Skin epidermis (tissue), 12 donors: ENCODE measurements at regions not wholly inside any gene's neighbourhood (a gene's known extent, or its start where the extent isn't known, plus 50 kb on each side); places are given as distances from the start of the nearest gene placed in this dataset.

Experiments
- H3K27ac ChIP-seq, 21 experiments: fragments of 200-600 bp; sonication (generic) in 11 of 21; one replicate each; pipeline ENCODE4 v1.5.0; 2020; ENCODE audit warnings: mild to moderate bottlenecking in 3 of 21, inconsistent platforms in 2 of 21, moderate library complexity in 2 of 21
- H3K4me3 ChIP-seq, 7 experiments: fragments of 200-600 bp; sonication (generic) in 2 of 7; one replicate each; pipeline ENCODE4 v1.5.0; 2020; ENCODE audit warnings: inconsistent platforms in 2 of 7, mild to moderate bottlenecking in 2 of 7, moderate library complexity in 1 of 7

GRCh38 chr10:118537623-118538022 lies 57.8 kb downstream of the PRLHR start:
- Histone ChIP-seq H3K27ac (no peak overlapping the region), H3K4me3 (no peak overlapping the region)

DNA sequence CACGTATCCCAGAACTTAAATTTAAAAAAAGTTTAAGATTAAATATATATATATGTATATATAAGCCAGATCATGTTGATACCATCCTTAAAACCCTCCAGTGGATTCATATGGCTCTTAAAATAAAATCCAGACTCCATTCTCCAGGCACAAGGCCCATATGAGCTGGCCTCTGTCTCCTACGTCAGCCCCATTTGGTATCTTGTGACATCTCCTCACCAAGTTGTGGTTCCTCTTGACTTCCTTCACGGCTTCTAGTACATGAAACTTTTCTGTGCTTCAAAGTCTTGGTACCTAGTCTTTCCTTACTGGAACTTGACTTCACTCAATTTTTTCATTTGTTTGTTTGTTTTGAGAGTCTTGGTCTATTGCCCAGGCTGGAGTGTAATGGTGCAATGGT lies 61.3 kb downstream of the PRLHR start:
- no peak overlapping the region for H3K27ac ChIP-seq
- no peak overlapping the region for H3K4me3 ChIP-seq

- Histone ChIP-seq H3K4me3 (no peak overlapping the region), H3K27ac (no peak overlapping the region)
Measured at GRCh38 chr10:118531105-118531852, 64.2 kb downstream of the PRLHR start.

- H3K27ac ChIP-seq, result no peak overlapping the region
- H3K4me3 ChIP-seq, result no peak overlapping the region
Measured at GRCh38 chr10:118528426-118528825, 67.0 kb downstream of the PRLHR start.

GRCh38 chr10:118523775-118524174 lies 71.7 kb downstream of the PRLHR start:
- Histone ChIP-seq H3K27ac (peak overlapping the region in 1 of 21 experiments; percentile 40), H3K4me3 (no peak overlapping the region)

DNA sequence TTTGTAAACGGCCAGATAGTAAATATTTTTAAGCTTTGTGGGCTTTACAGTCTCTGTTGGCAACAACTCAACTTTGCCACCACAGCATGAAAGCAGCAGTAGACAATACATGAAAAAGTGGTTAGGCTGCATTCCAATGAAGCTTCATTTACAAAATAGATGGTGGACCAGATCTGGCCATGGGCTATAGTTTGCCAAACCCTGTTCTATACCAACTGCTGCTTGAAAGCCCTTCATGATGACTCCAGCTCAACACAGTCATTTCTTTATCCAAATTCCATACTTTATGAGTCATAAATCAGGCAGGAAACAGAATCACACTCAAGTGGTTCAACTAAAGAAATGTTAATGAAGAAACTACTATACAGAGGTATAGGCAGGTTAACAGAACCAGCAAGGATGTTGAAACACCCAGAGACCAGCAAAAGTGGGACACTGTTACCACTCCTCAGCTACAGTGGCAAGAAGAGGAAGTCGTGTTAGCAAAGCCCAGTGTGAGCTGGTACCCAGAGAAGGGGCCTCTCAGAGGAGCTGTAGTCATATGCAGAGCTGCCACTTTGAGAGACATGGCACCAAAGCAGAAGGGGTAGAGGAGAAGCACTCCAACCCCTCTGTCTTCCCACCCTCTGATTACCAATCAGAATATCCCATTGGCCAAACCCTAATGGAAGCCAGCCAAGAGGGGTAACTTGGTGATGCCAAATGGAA lies 72.5 kb downstream of the PRLHR start:
- Histone ChIP-seq H3K27ac (peak overlapping the region in 3 of 21 experiments; percentile 13 to 44 (median 40)), H3K4me3 (no peak overlapping the region)

DNA sequence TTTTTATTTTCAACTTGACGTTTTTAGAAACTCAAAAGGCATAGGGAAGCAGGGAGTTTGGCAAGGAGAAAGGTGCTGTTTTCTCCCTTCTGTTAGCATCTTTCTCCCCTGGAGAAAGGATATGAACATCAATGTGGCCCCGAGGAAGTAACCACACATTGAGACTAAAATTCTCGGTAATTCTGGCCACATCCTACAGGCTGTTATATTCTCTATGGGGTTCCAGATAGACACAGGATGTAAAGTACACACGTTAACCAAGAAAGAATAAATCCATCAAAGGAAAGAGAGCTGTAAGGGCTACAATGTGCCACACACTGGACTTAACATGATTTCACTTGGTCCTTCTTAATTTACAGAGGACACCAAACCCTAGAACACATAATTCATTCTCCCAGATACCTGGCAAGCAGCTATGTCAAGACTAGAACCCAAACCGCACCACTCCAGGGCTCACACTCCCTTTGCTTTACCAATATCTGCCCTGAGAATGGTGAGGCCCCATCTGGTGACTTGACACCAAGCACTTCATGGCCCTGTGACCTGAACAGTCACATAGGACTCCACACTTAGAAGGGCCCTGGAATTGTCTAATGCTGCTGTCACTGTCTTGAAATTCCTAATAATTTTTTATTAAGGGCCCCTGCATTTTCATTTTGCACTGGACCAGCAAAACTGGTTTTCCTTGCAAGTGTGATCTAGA lies 73.9 kb downstream of the PRLHR start:
- no peak overlapping the region for H3K27ac ChIP-seq
- H3K4me3 ChIP-seq, result no peak overlapping the region

DNA sequence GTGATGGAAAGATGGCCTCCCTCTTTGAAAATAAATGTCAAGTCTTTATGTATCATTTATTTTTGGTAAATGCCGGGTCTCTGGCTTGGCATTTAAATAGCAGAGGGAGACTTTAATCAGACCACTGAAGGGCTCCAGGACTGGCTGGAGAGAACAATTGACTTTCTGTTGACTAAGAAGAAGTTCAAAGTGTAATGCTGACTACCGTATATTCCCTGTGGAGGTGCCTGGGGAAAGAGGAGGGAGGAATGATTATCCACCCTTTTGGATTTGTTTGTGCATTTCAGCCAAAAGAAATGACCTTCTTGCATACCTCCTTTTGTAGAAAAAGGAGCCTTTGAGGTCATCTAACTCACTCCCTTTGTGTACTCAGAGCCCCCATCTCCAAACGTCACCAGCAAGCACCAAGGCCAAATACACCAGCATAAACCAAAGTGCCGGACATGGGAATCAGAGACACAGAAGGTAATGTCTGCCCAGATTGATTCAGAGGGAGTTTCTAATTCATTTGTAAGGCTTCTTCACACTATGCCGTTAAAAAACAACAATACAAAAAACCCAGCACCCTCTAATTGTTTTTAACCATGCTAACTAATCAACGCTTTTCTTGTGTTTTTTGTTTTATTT lies 75.2 kb downstream of the PRLHR start:
- Histone ChIP-seq H3K4me3 (no peak overlapping the region), H3K27ac (no peak overlapping the region)

GRCh38 chr10:118518095-118518494 lies 77.4 kb downstream of the PRLHR start:
- no peak overlapping the region for H3K27ac ChIP-seq
- no peak overlapping the region for H3K4me3 ChIP-seq

DNA sequence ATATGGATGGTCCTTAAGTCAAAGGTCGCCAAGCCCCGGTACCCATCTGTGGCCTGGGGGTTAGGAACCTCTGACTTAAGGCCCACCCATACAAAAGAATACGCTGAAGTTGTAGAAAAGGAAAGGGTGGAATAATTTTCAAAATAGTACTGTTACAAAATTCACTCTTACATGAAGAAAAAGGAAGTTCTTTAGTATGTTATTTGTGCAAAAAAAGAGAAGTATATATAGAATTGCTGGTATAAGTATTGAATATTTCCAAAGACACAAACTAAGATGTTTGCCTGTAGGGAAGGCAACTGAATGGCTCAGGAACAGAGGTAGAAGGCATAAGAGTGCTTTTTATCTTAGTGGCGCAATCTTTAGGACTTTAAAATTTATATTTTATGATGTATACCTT lies 78.7 kb downstream of the PRLHR start:
- H3K4me3 ChIP-seq, result no peak overlapping the region
- H3K27ac ChIP-seq, result no peak overlapping the region

GRCh38 chr10:118513174-118513573 lies 82.3 kb downstream of the PRLHR start:
- Histone ChIP-seq H3K27ac (no peak overlapping the region), H3K4me3 (no peak overlapping the region)

DNA sequence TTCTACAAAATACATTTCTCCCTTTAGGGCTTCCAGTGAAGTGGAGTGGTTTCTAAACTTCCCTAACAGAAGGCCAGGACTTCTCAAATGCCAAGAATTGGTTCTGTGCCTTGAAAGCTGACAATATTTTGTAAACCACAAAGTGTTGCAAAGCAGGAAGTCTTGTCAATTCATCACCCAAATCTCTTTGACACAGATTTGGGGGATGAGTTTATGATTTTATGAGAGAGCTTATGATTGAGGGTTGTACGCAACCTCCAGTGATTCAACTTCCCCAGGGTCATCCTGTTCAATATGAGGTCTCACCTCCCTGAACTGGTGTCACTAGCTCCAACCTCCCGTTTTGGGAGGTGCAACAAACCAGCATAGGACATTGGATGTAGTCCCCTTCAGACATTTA lies 83.7 kb downstream of the PRLHR start:
- H3K4me3 ChIP-seq, result no peak overlapping the region
- H3K27ac ChIP-seq, result no peak overlapping the region

- Histone ChIP-seq H3K27ac (no peak overlapping the region), H3K4me3 (no peak overlapping the region)
Measured at GRCh38 chr10:118508863-118509262, 86.6 kb downstream of the PRLHR start.

GRCh38 chr10:118508355-118508754 lies 87.1 kb downstream of the PRLHR start:
- H3K27ac ChIP-seq, result no peak overlapping the region
- no peak overlapping the region for H3K4me3 ChIP-seq

DNA sequence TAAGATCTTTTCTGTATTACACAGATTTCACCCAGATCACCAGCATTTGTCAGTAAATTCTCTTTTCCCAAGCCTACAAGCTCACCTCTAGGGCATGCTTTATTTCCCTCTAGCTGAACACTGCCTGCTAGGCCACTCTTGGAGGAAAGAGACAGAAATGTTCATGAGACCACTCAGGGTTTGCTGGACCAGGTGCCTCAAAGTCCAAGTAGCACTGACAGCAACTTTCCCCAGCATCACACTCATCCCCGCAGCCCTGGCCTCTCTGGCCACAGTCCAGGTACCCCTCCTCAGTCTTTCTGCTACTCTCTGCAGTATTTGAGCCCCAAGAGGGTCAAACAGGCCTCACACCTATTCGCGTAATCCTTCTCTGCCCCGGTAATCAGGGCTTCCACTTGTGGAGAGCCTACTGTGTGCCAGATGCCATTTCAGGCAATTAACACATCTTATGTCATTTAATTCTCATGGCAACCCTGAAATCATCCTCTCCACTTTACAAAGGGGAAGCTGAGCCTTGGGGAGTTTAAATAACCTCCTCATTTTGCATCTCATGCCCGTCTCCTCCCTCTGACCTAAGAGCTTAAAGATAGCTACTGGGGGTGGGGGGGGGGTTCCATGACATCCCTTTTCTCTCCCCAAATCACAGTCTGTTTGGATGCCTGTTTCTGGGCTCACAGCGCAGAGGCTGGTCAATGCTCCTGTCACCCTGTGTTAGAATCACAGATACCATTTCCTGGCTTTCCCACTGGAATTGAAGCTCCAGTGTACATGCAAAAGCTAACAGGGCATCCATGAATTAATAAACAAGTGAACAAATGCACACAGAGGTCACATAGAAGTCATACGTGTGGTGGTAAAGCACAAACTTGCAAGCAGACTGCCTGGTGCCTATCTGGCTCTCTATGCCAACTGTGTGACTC lies 88.5 kb downstream of the PRLHR start:
- H3K4me3 ChIP-seq, result no peak overlapping the region
- H3K27ac ChIP-seq, result no peak overlapping the region

DNA sequence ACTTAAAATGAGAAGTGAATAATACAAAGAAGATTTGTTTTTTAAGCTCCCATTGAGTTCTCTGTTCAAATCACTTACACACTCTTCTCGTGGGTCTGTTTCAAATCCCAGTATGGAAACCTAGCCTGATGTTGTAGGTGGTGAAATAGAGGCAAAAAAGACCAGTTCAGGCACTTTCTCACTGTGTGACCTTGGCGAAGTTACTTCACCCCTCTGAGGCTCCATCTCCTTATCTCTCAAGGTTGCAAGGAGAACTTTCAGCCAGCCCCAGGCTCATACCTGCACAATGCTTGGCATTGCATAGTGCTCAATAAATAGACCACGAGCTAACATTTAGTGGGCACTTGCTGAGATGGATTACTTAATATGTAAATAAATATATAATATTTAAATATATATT lies 90.1 kb downstream of the PRLHR start:
- Histone ChIP-seq H3K27ac (peak overlapping the region in 1 of 21 experiments; percentile 52), H3K4me3 (no peak overlapping the region)

DNA sequence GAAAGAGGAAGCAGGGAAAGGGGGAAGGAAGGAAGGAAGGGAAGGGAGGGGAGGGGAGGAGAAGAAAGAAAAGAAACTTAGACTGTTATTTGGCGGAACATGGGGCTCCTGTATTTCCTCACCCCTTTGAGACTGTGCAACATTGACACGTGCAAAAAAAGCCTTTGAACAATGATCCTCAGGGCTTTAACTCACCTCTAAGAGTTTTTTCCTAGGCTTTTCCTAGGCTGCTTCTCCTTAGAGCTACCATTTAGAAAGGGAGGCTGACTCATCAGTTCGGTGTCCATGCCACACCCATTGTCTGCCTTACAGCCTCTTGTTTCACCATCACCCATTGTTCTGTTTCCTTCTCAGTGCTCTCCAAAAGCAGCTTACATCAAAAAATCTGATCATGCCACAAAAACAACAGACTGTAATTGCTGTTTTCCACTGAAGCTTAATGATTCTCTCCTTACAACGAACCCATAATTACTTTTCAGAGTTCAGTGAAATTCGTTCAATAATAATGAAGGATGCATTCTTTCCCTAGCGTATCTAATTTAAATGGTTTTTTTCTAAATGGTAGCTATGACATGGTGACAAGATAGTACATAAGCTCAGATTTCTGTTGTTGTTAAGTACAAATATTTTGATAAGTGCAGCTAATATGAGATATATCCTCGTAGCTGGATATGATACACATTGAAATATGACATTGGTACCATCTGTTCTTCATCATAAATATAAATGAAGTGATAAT lies 90.8 kb downstream of the PRLHR start:
- H3K4me3 ChIP-seq, result no peak overlapping the region
- peak overlapping the region in 6 of 21 experiments; percentile 12 to 40 (median 34) for H3K27ac ChIP-seq

GRCh38 chr10:118504044-118504443 lies 91.4 kb downstream of the PRLHR start:
- no peak overlapping the region for H3K4me3 ChIP-seq
- H3K27ac ChIP-seq, result peak overlapping the region in 6 of 21 experiments; percentile 12 to 40 (median 34)

- peak overlapping the region in 3 of 21 experiments; percentile 13 to 51 (median 42) for H3K27ac ChIP-seq
- H3K4me3 ChIP-seq, result no peak overlapping the region
Measured at GRCh38 chr10:118503192-118503591, 92.3 kb downstream of the PRLHR start.
